IMR-90 (cell line): ENCODE measurements at regions not wholly inside any gene's neighbourhood (a gene's known extent, or its start where the extent isn't known, plus 50 kb on each side); places are given as distances from the start of the nearest gene placed in this dataset.

Experiments
- ATAC-seq: fragments of 200-7000 bp; cut with Tn5 transposase; 2 replicates; pipeline ENCODE4 v1.9.1; 2020; ENCODE audit warnings: low read depth, mild to moderate bottlenecking, moderate library complexity
- BruUV-seq: library from RNA; stranded (reverse); fragments of 400-500 nt; replicated peaks from 2 replicates; lab custom pipeline; 2021; lab: Mats Ljungman, UMichigan
- CTCF ChIA-PET: fragments of 300-600 bp; formaldehyde crosslinking; extraction: SDS; loops from one replicate; lab custom pipeline; 2021; ENCODE audit warnings: antibody characterized with exemption; lab: Yijun Ruan, JAX
- POLR2A ChIA-PET: fragments of 300-600 bp; sonication (Branson Sonifier 250); formaldehyde crosslinking; loops from one replicate; lab custom pipeline; 2022; ENCODE audit warnings: antibody characterized with exemption; ENCODE audit not compliant: unreplicated experiment; lab: Charles Lee
- DNase-seq: peaks from one replicate; pipeline ENCODE4 v3.0.0; 2013
- H2AFZ ChIP-seq: replicated peaks from 2 replicates; pipeline ENCODE3; 2013; ENCODE audit warnings: low read length, mild to moderate bottlenecking; ENCODE audit not compliant: poor library complexity
- H2AK5ac ChIP-seq: 2 replicates; pipeline ENCODE4 v1.6.1; 2013; ENCODE audit warnings: low read depth, low read length, inconsistent platforms
- H2AK9ac ChIP-seq: replicated peaks from 2 replicates; pipeline ENCODE3; 2013; ENCODE audit warnings: mild to moderate bottlenecking, low read depth, low read length, moderate library complexity; ENCODE audit not compliant: poor library complexity
- H2BK120ac ChIP-seq: 2 replicates; pipeline ENCODE4 v1.6.1; 2013; ENCODE audit warnings: low read depth, low read length, inconsistent platforms
- H2BK15ac ChIP-seq: 3 replicates; pipeline ENCODE4 v1.6.1; 2013; ENCODE audit warnings: low read depth, low read length, inconsistent platforms
- H2BK20ac ChIP-seq: 2 replicates; pipeline ENCODE4 v1.6.1; 2013; ENCODE audit warnings: low read depth, mild to moderate bottlenecking, inconsistent platforms, low read length, moderate library complexity
- H2BK5ac ChIP-seq: 2 replicates; pipeline ENCODE4 v1.6.1; 2013; ENCODE audit warnings: mild to moderate bottlenecking, low read depth, low read length, inconsistent platforms; ENCODE audit not compliant: poor library complexity, severe bottlenecking
- H3K14ac ChIP-seq: replicated peaks from 2 replicates; pipeline ENCODE4 v1.6.1; 2013; ENCODE audit warnings: low read depth, low read length, inconsistent platforms
- H3K18ac ChIP-seq: 2 replicates; pipeline ENCODE4 v1.6.1; 2013; ENCODE audit warnings: low read depth, low read length, control low read depth
- H3K23ac ChIP-seq: 2 replicates; pipeline ENCODE4 v1.6.1; 2013; ENCODE audit warnings: low read depth, low read length, inconsistent platforms
- H3K27ac ChIP-seq: 2 replicates; pipeline ENCODE4 v1.5.1; 2013; ENCODE audit warnings: mild to moderate bottlenecking, control low read depth, low read length; ENCODE audit not compliant: insufficient read depth
- H3K27me3 ChIP-seq: 2 replicates; pipeline ENCODE4 v1.6.1; 2013; ENCODE audit warnings: low read length; ENCODE audit not compliant: control insufficient read depth, insufficient read depth
- H3K36me3 ChIP-seq: 2 replicates; pipeline ENCODE4 v1.6.1; 2013; ENCODE audit warnings: low read length, mixed read lengths; ENCODE audit not compliant: control insufficient read depth, insufficient read depth
- H3K4ac ChIP-seq: 2 replicates; pipeline ENCODE4 v1.6.1; 2013; ENCODE audit warnings: low read depth, low read length, inconsistent platforms
- H3K4me1 ChIP-seq: 2 replicates; pipeline ENCODE4 v1.6.1; 2013; ENCODE audit warnings: low read length, mixed read lengths; ENCODE audit not compliant: control insufficient read depth, insufficient read depth
- H3K4me2 ChIP-seq: 2 replicates; pipeline ENCODE4 v1.6.1; 2013; ENCODE audit warnings: low read depth, mild to moderate bottlenecking, control low read depth, low read length, moderate library complexity
- H3K4me3 ChIP-seq: 2 replicates; pipeline ENCODE4 v1.5.1; 2013; ENCODE audit warnings: low read depth, mild to moderate bottlenecking, control low read depth, low read length, moderate library complexity; ENCODE audit not compliant: insufficient read depth
- H3K56ac ChIP-seq: 2 replicates; pipeline ENCODE4 v1.6.1; 2013; ENCODE audit warnings: low read length, inconsistent platforms; ENCODE audit not compliant: insufficient read depth; ENCODE audit errors: extremely low read depth
- H3K79me1 ChIP-seq, 2 experiments: 2 replicates each; pipeline ENCODE4 v1.6.1; 2013; ENCODE audit warnings: low read length in 2 of 2, inconsistent platforms in 1 of 2, low read depth in 1 of 2
- H3K9ac ChIP-seq: 2 replicates; pipeline ENCODE4 v1.6.1; 2013; ENCODE audit warnings: low read depth, low read length, control low read depth
- H3K9me1 ChIP-seq: 2 replicates; pipeline ENCODE4 v1.6.1; 2013; ENCODE audit warnings: low read length, inconsistent platforms; ENCODE audit not compliant: insufficient read depth
- H3K9me3 ChIP-seq: 2 replicates; pipeline ENCODE4 v1.6.1; 2013; ENCODE audit warnings: low read length; ENCODE audit not compliant: control insufficient read depth, insufficient read depth
- H4K20me1 ChIP-seq: 2 replicates; pipeline ENCODE4 v1.6.1; 2013; ENCODE audit warnings: low read length, inconsistent platforms; ENCODE audit not compliant: insufficient read depth
- H4K5ac ChIP-seq: 2 replicates; pipeline ENCODE4 v1.6.1; 2013; ENCODE audit warnings: mild to moderate bottlenecking, low read depth, low read length, control low read depth
- H4K8ac ChIP-seq, 2 experiments: 2 replicates each; pipeline ENCODE4 v1.6.1; 2013; ENCODE audit warnings: low read depth in 2 of 2, low read length in 2 of 2, control low read depth in 1 of 2, inconsistent platforms in 1 of 2
- H4K91ac ChIP-seq: 2 replicates; pipeline ENCODE4 v1.6.1; 2013; ENCODE audit warnings: low read depth, low read length, inconsistent platforms; ENCODE audit not compliant: insufficient read depth
- BHLHE40 ChIP-seq: fragments of 150-350 bp; IDR thresholded peaks from 2 replicates; pipeline ENCODE4 v1.6.1; 2016; ENCODE audit warnings: mild to moderate bottlenecking, low read depth, low read length
- CEBPB ChIP-seq: IDR thresholded peaks from 2 replicates; pipeline ENCODE4 v1.6.1; 2012; ENCODE audit warnings: low read depth, low read length, improper control_type of control experiment
- CTCF ChIP-seq: conservative IDR thresholded peaks from 2 replicates; pipeline ENCODE4 v1.5.1; 2012; ENCODE audit warnings: mild to moderate bottlenecking, low read depth, low read length, improper control_type of control experiment
- MAFK ChIP-seq: IDR thresholded peaks from 2 replicates; pipeline ENCODE4 v1.6.1; 2012; ENCODE audit warnings: low read depth, low read length, improper control_type of control experiment
- POLR2A ChIP-seq: IDR thresholded peaks from 2 replicates; pipeline ENCODE4 v1.6.1; 2012; ENCODE audit warnings: mild to moderate bottlenecking, low read depth, low read length
- RCOR1 ChIP-seq: IDR thresholded peaks from 2 replicates; pipeline ENCODE4 v1.6.1; 2012; ENCODE audit warnings: mild to moderate bottlenecking, low read length, improper control_type of control experiment; ENCODE audit not compliant: insufficient replicate concordance
- RFX5 ChIP-seq: IDR thresholded peaks from 2 replicates; pipeline ENCODE4 v1.8.0; 2012; ENCODE audit warnings: low read depth, mild to moderate bottlenecking, low read length, moderate library complexity
- SMC3 ChIP-seq: fragments of 150-350 bp; IDR thresholded peaks from 2 replicates; pipeline ENCODE4 v1.6.1; 2016; ENCODE audit warnings: low read depth, mild to moderate bottlenecking, antibody characterized with exemption, low read length, moderate library complexity
- WGBS, 2 experiments: methylation state at CpG; one replicate each; pipeline versions ENCODE4 v1.1.5 to v1.1.7; 2013; ENCODE audit warnings: missing lambda C conversion rate in 2 of 2; ENCODE audit not compliant: insufficient read length in 1 of 2; ENCODE audit errors: extremely low coverage in 2 of 2; 5-methylcytosine and 5-hydroxymethylcytosine counted together
- dilution Hi-C: fragments of 300-500 bp; cut with HindIII; formaldehyde crosslinking; loops from one replicate; pipeline ENCODE4 v1.14.3; 2018; ENCODE audit warnings: low sequenced_read_pairs; ENCODE audit not compliant: unreplicated experiment
- in situ Hi-C: fragments of 300-500 bp; cut with MboI; formaldehyde crosslinking; loops from 3 replicates; pipeline ENCODE4 v1.14.3; 2019; ENCODE audit warnings: low sequenced_read_pairs, inconsistent platforms, mixed read lengths
- intact Hi-C: fragments of 100-400 bp; cut with micrococcal nuclease; formaldehyde crosslinking; loops from 2 replicates; pipeline ENCODE4 v1.10.0; 2022

DNA sequence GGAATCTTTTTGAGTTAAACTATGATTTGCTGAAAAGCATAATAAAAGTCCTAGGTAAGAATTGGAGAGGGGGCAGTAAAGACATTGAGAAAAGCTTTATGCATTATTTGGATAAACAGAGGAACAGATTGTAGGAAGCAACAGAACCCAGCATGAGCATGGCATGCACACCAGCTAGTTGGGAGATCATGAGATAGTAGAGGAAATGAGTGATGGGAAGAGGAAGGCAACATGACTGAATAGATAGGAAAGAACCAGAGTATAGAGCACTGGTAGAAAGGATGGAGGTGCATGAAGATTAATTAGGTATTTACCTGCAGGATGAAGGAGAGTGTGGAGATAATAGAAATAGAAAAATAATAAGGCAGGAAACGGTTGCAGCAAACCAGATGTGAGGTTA is 248.5 kb upstream of the LMO3 start:
- POLR2A ChIA-PET: no interaction called here
- intact Hi-C loops: no loop called here

More for the DNA sequence above, 248.5 kb upstream of the LMO3 start:
- no peak overlapping the region for H3K56ac ChIP-seq
- dilution Hi-C loops: no loop called here
- H4K91ac ChIP-seq: no peak overlapping the region
- H3K18ac ChIP-seq: no peak overlapping the region
- H3K4me1 ChIP-seq: no peaks in the 10 kb centered on the region
- H3K4me2 ChIP-seq: no peak overlapping the region
- peaks cover 8% of the 10 kb centered on the region; the same call in 1 of the 2 replicates for H3K9me3 ChIP-seq
- CTCF ChIA-PET: interaction anchor here (1.0 kb wide), 1 partner anchor 66 kb away, joined by 3 read pairs; no protein-coding TSS in a partner anchor
- H3K9me1 ChIP-seq: no peaks in the 10 kb centered on the region
- no peaks in the 10 kb centered on the region for H4K20me1 ChIP-seq
- H2AFZ ChIP-seq: no peak overlapping the region
- H2BK15ac ChIP-seq: no peak overlapping the region
- no peaks in the 10 kb centered on the region for H3K36me3 ChIP-seq
- no peak overlapping the region for H2BK5ac ChIP-seq
- 0% methylated on average over 1 of the region's 1 CpG; no CpG with 5 or more reads in 1 of the 2 experiments for WGBS, 2 experiments
- no peak overlapping the region for H3K23ac ChIP-seq
- BruUV-seq: no TSS peak
- DNase-seq: no peak
- no peak overlapping the region for H3K9ac ChIP-seq
- in situ Hi-C loops: no loop called here
- no peak overlapping the region for H3K4me3 ChIP-seq
- no peak overlapping the region for H3K4ac ChIP-seq
- H4K5ac ChIP-seq: no peak overlapping the region
- no peaks in the 10 kb centered on the region for H3K27me3 ChIP-seq
- H2AK5ac ChIP-seq: no peak overlapping the region
- ATAC-seq: no peak
- H2BK20ac ChIP-seq: no peak overlapping the region
- TF ChIP-seq MAFK (no peak), POLR2A (no peak), RFX5 (no peak), SMC3 (no peak), BHLHE40 (no peak), CTCF (no peak), CEBPB (no peak), RCOR1 (no peak)
- no peak overlapping the region for H3K14ac ChIP-seq
- no peak overlapping the region for H3K27ac ChIP-seq
- H3K79me1 ChIP-seq: no peaks in the 10 kb centered on the region
- no peak overlapping the region for H2AK9ac ChIP-seq
- H4K8ac ChIP-seq: no peak overlapping the region
- no peak overlapping the region for H2BK120ac ChIP-seq
